NCI-H226 (cell line): ENCODE measurements at regions not wholly inside any gene's neighbourhood (a gene's known extent, or its start where the extent isn't known, plus 50 kb on each side); places are given as distances from the start of the nearest gene placed in this dataset.
"Not testable (repeated sequence)": the region's sequence is repeated elsewhere in the genome, so short reads cannot be mapped to it uniquely, and the experiment has no call there.

ENCODE experiments used
- DNase-seq: peaks from one replicate; pipeline ENCODE4 v3.0.0-alpha.2; 2015

- DNase-seq, result no peak
These were observed 56.0 kb upstream of the RAB6C start for GRCh38 chr2:129923265-129924091.

- DNase-seq, result not testable (repeated sequence)
These were observed 55.4 kb upstream of the RAB6C start for GRCh38 chr2:129924115-129924514.

GRCh38 chr2:129925381-129925780, 54.1 kb upstream of the RAB6C start:
- DNase-seq, result no peak

- no peak for DNase-seq
These were observed 51.8 kb upstream of the RAB6C start for GRCh38 chr2:129927696-129928095.

- DNase-seq, result no peak
These were observed 49.9 kb upstream of the RAB6C start for GRCh38 chr2:129929321-129930290.
